AG09309 (cell line): ENCODE measurements at regions not wholly inside any gene's neighbourhood (a gene's known extent, or its start where the extent isn't known, plus 50 kb on each side); places are given as distances from the start of the nearest gene placed in this dataset.

Experiments used
- DNase-seq: peaks from one replicate; pipeline ENCODE4 v3.0.0-alpha.2; 2010; ENCODE audit warnings: low read depth
- H3K4me3 ChIP-seq: 2 replicates; pipeline ENCODE4 v1.5.1; 2011; ENCODE audit warnings: mild to moderate bottlenecking, low read depth, low read length, moderate library complexity; ENCODE audit not compliant: control insufficient read depth
- TF ChIP-seq, protein P1 (sequence below): IDR thresholded peaks from 2 replicates; pipeline ENCODE4 v1.5.1; 2011; ENCODE audit warnings: mild to moderate bottlenecking, low read depth, low read length, inconsistent platforms; ENCODE audit not compliant: insufficient read depth, control insufficient read depth; ENCODE audit errors: missing control alignments

DNA sequence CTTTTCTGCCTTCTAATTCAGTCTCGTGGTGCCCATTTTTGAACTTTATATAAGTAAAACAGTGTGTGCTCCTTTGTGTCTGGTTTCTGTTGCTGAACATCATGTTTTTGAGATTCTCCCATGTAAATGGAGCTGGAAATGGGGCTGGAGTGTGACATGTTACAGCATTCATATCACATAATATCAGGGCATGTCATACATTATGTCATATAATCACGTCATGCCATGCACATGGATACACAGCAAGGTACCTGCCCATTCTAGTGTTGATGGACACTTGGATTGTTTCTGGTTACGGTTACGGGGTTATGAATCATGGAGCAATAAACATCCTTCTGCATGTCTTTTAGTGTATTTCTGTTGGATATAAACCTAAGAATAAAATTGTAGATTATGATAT, 117.1 kb upstream of the MYT1L start:
- DNase-seq = no peak
- TF ChIP-seq, protein P1, sequence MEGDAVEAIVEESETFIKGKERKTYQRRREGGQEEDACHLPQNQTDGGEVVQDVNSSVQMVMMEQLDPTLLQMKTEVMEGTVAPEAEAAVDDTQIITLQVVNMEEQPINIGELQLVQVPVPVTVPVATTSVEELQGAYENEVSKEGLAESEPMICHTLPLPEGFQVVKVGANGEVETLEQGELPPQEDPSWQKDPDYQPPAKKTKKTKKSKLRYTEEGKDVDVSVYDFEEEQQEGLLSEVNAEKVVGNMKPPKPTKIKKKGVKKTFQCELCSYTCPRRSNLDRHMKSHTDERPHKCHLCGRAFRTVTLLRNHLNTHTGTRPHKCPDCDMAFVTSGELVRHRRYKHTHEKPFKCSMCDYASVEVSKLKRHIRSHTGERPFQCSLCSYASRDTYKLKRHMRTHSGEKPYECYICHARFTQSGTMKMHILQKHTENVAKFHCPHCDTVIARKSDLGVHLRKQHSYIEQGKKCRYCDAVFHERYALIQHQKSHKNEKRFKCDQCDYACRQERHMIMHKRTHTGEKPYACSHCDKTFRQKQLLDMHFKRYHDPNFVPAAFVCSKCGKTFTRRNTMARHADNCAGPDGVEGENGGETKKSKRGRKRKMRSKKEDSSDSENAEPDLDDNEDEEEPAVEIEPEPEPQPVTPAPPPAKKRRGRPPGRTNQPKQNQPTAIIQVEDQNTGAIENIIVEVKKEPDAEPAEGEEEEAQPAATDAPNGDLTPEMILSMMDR = no peak
- H3K4me3 ChIP-seq = no peak overlapping the region

DNA sequence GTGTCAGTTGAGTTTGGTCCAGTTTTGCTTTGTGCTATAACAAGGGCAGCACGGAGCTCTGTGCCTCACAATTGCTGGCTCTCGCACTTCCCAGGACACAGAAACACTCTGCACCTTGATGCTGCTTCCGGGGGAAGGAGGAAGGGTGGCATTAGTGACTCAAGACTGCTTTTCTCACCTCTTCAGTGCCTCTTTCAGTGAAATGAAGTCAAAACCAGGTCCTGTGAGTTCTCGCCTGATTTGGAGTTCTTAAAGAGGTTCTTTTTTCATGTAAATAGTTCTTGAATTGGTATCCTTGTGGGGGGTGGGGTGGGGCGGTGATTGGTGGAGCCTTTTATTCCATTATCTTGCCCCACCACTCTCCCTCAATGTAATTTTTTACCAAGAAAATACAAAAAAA, 91.5 kb upstream of the MYT1L start:
- TF ChIP-seq, protein P1 = no peak
- no peak for DNase-seq
- no peak overlapping the region for H3K4me3 ChIP-seq

DNA sequence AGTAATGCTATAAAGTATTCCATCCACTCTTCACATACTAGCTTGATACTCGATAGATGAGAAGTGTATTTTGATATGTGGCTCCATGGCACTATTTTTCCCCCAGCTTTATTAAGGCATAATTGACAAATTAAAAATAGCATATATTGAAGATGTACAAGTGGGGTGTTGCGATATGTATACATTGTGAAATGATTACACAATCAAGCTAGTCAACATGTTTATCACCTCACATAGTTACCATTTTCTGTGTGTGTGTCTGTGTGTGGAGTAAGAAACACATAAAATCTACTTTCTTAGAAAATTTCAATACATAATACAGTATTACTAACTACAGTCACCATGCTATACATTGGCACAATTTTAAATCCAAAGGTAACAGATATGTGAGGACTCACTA, 82.5 kb upstream of the MYT1L start:
- TF ChIP-seq, protein P1 = no peak
- no peak overlapping the region for H3K4me3 ChIP-seq
- DNase-seq = no peak

DNA sequence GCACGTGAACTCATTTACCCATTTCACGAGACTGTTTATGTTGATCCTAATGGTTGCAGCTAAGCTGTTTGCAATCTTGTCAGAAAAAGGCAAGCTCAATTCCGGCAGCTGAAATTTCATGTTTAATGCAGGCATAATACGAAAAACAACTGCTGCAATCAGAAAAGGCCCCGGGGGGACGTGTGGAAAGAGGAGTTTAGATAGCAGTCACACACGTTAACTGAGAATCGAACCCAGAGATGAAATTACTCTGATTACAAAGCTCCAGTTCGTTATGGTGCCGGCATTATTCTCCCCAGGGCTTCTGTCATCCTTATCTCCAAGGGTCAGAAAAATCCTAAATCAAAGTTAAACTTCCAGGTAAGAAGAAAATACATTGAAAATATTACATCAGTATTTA, 79.9 kb upstream of the MYT1L start:
- no peak for DNase-seq
- TF ChIP-seq, protein P1 = no peak
- no peak overlapping the region for H3K4me3 ChIP-seq

DNA sequence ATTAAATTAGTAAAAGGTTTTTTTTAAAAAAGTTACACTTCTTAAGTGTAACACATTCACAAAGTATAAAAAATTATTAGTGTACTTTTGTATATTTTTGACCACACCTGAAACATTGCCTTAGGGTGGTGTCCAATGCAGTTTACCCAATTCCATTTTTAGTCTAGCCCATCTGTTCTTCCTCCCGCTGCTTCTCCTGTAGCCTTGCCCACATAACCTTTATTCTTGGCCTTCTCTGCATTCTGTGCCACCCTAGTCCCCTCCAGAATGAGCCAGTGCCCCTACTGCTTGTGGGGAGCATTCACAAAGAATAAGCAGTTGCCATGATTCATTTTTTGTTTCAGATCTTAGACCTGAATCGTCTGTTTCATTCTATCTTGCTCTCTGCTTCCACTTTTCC, 78.4 kb upstream of the MYT1L start:
- no peak overlapping the region for H3K4me3 ChIP-seq
- TF ChIP-seq, protein P1 = no peak
- no peak for DNase-seq

DNA sequence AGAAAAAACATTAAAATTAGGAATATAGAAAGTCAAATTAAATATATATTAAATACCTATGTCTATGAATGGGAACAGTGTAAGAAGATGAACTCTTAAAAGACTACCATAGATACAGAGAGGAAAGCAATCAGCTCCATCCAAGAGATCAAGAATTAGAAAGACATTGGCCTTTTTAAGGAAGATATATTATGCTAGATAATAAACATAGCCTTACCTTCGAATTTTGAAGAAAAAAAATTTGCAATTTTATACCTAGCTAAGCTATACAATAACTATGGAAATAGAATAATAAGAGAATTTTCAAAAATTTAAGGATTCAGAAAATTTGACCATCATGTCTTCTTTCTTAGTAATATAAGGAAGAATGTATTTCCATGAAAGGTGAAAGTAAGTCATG, 74.7 kb upstream of the MYT1L start:
- DNase-seq = no peak
- TF ChIP-seq, protein P1 = no peak
- no peak overlapping the region for H3K4me3 ChIP-seq

DNA sequence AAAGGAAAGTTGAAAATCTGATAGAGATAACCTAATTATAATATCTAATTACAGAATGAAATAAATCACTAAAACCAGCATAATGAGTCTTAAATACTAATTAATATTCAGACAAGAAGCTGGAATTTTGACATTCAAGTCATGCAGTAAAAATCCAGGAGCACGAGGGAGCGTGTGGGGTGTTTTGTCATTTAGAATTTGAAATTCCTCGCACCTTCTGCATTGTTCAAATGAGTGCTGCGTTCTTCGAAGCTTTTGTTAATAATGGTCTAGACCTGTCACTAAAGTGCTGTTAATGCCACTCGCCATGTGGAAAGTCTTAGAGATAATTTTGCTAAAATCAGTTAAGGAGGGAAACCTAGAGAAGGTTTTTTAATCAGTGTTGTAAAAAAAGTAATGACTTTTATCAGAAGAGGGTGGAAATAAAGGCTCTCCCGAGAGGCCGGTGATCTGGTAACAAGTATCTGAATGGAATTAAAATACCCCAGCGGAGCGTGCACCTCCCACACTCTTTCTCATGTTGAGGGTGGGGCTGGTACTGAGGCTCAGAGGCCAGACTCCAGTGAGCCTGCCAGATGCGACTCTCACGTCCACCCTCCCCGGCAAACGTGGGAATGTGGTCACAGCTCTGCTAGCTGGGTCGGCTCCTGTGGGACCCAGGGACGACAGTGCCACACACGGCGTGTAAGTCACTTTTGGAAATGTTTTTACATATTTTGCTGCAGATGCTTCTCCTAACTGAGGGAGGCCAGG, 69.4 kb upstream of the MYT1L start:
- H3K4me3 ChIP-seq = no peak overlapping the region
- TF ChIP-seq, protein P1 = no peak
- DNase-seq = no peak
